Motor neuron (in vitro differentiated cells): ENCODE measurements at regions not wholly inside any gene's neighbourhood (a gene's known extent, or its start where the extent isn't known, plus 50 kb on each side); places are given as distances from the start of the nearest gene placed in this dataset.
A peak's percentile ranks its signal among the peaks of the same experiment; 100 is the strongest.
"Not testable (repeated sequence)": the region's sequence is repeated elsewhere in the genome, so short reads cannot be mapped to it uniquely, and the experiment has no call there.

Source experiments
- ATAC-seq, 8 experiments: fragments of 200-7000 bp; cut with Tn5 transposase; replicated peaks in 6 of 8; 2 replicates each; pipeline ENCODE4 v1.8.0; 2021; ENCODE audit warnings: mild to moderate bottlenecking in 8 of 8, moderate library complexity in 8 of 8
- H3K27ac ChIP-seq, 2 donors: fragments of 250-450 bp; sonication (Bioruptor Pico); 2 replicates each; pipeline ENCODE4 v1.9.0; 2021; ENCODE audit warnings: antibody characterized with exemption in 2 of 2, mild to moderate bottlenecking in 2 of 2, moderate library complexity in 1 of 2
- H3K4me1 ChIP-seq, 2 donors: fragments of 250-450 bp; sonication (Bioruptor Pico); replicated peaks in 1 of 2; 2 replicates each; pipeline ENCODE4 v1.6.1; 2021; ENCODE audit warnings: antibody characterized with exemption in 2 of 2, mild to moderate bottlenecking in 2 of 2, moderate library complexity in 1 of 2
- H3K4me3 ChIP-seq, 5 donors: fragments of 250-450 bp; sonication (Bioruptor Pico); 2 replicates each; pipeline ENCODE4 v1.9.0; 2021; ENCODE audit warnings: antibody characterized with exemption in 5 of 5, mild to moderate bottlenecking in 5 of 5, moderate library complexity in 4 of 5
- WGBS, 10 experiments: fragments of 450-650 bp; shearing (Covaris generic); methylation state at CpG; one replicate each; pipeline ENCODE4 v1.0.0; 2022; 5-methylcytosine and 5-hydroxymethylcytosine counted together
- in situ Hi-C, 9 experiments: fragments of 400-800 bp; cut with MboI; loops; one replicate each; pipeline ENCODE4 v1.15.0; 2021; ENCODE audit warnings: low sequenced_read_pairs in 9 of 9, low pct_unique_long_range_greater_than_20kb in 2 of 9; ENCODE audit not compliant: unreplicated experiment in 9 of 9

GRCh38 chr9:88272986-88273385, 115.3 kb upstream of the SPIN1 start:
- in situ Hi-C loops, result no loop called here
- H3K27ac ChIP-seq, result no peak overlapping the region
- WGBS, 10 experiments, result 40 to 90% (median 75%) methylated on average over 1 to 6 of the region's 6 CpGs; no CpG with 5 or more reads in 7 of the 10 experiments
- peak in 3 of 8 experiments; percentile 49 to 68 (median 57) for ATAC-seq
- H3K4me3 ChIP-seq, result no peak overlapping the region
- no peaks in the 10 kb centered on the region for H3K4me1 ChIP-seq

GRCh38 chr9:88270413-88270812, 117.8 kb upstream of the SPIN1 start:
- Histone ChIP-seq H3K4me3 (no peak overlapping the region), H3K27ac (no peak overlapping the region), H3K4me1 (no peaks in the 10 kb centered on the region)
- 67 to 100% (median 80%) methylated on average over 1 to 3 of the region's 3 CpGs; no CpG with 5 or more reads in 3 of the 10 experiments for WGBS, 10 experiments
- in situ Hi-C loops, result no loop called here
- no peak for ATAC-seq

- H3K27ac ChIP-seq, result no peak overlapping the region
- no peaks in the 10 kb centered on the region for H3K4me1 ChIP-seq
- in situ Hi-C loops, result no loop called here
- no peak overlapping the region for H3K4me3 ChIP-seq
- no peak for ATAC-seq
Observed at GRCh38 chr9:88268886-88269285, 119.4 kb upstream of the SPIN1 start.

GRCh38 chr9:88267283-88267682, 121.0 kb upstream of the SPIN1 start:
- WGBS, 10 experiments, result 72 to 93% (median 83%) methylated on average over 1 to 4 of the region's 4 CpGs; no CpG with 5 or more reads in 1 of the 10 experiments
- H3K4me3 ChIP-seq, result no peak overlapping the region
- in situ Hi-C loops, result no loop called here
- no peak for ATAC-seq
- no peaks in the 10 kb centered on the region for H3K4me1 ChIP-seq
- H3K27ac ChIP-seq, result no peak overlapping the region

GRCh38 chr9:88266416-88266815, 121.8 kb upstream of the SPIN1 start:
- Histone ChIP-seq H3K4me3 (no peak overlapping the region), H3K4me1 (no peaks in the 10 kb centered on the region), H3K27ac (no peak overlapping the region)
- in situ Hi-C loops, result no loop called here
- WGBS, 10 experiments, result 67 to 86% (median 83%) methylated on average over 1 to 2 of the region's 2 CpGs; no CpG with 5 or more reads in 5 of the 10 experiments
- no peak for ATAC-seq

GRCh38 chr9:88259001-88259400, 120.7 kb upstream of the SPATA31C2 start:
- ATAC-seq, result no peak
- in situ Hi-C loops, result no loop called here
- H3K4me1 ChIP-seq, result peaks cover 0 to 10% of the 10 kb centered on the region in 2 donors
- no peak overlapping the region for H3K27ac ChIP-seq
- 44 to 100% (median 74%) methylated on average over 1 to 3 of the region's 3 CpGs; no CpG with 5 or more reads in 2 of the 10 experiments for WGBS, 10 experiments
- H3K4me3 ChIP-seq, result no peak overlapping the region

- H3K4me3 ChIP-seq, result no peak overlapping the region
- in situ Hi-C loops, result no loop called here
- 4 to 77% (median 55%) methylated on average over 1 to 11 of the region's 12 CpGs for WGBS, 10 experiments
- H3K4me1 ChIP-seq, result peaks cover 0 to 10% of the 10 kb centered on the region in 2 donors
- ATAC-seq, result peak in 4 of 8 experiments; percentile 30 to 82 (median 50)
- H3K27ac ChIP-seq, result no peak overlapping the region
Observed at GRCh38 chr9:88258601-88259000, 120.3 kb upstream of the SPATA31C2 start.

GRCh38 chr9:88258024-88258423, 119.7 kb upstream of the SPATA31C2 start:
- peak; percentile 17 to 99 (median 84) for ATAC-seq
- no peak overlapping the region for H3K27ac ChIP-seq
- H3K4me3 ChIP-seq, result no peak overlapping the region
- WGBS, 10 experiments, result 18 to 40% (median 20%) methylated on average over 1 to 2 of the region's 2 CpGs; no CpG with 5 or more reads in 4 of the 10 experiments
- in situ Hi-C loops, result no loop called here
- peaks cover 0 to 10% of the 10 kb centered on the region in 2 donors for H3K4me1 ChIP-seq

GRCh38 chr9:88256216-88256615, 117.9 kb upstream of the SPATA31C2 start:
- Histone ChIP-seq H3K27ac (no peak overlapping the region), H3K4me1 (peaks cover 0 to 10% of the 10 kb centered on the region in 2 donors), H3K4me3 (no peak overlapping the region)
- in situ Hi-C loops, result no loop called here
- no peak for ATAC-seq
- 70 to 100% (median 96%) methylated on average over 1 to 6 of the region's 7 CpGs; no CpG with 5 or more reads in 3 of the 10 experiments for WGBS, 10 experiments

GRCh38 chr9:88255806-88256205, 117.5 kb upstream of the SPATA31C2 start:
- H3K4me1 ChIP-seq, ATAC-seq, H3K27ac ChIP-seq, H3K4me3 ChIP-seq, in situ Hi-C loops: not testable (repeated sequence)
- WGBS, 10 experiments, result 0 to 87% (median 40%) methylated on average over 1 to 4 of the region's 4 CpGs; no CpG with 5 or more reads in 1 of the 10 experiments

GRCh38 chr9:88251903-88252302, 113.6 kb upstream of the SPATA31C2 start:
- Histone ChIP-seq H3K4me3 (no peak overlapping the region), H3K27ac (no peak overlapping the region), H3K4me1 (no peaks in the 10 kb centered on the region)
- WGBS, 10 experiments, result 0 to 80% (median 40%) methylated on average over 1 of the region's 1 CpG; no CpG with 5 or more reads in 7 of the 10 experiments
- in situ Hi-C loops, result no loop called here
- ATAC-seq, result no peak

GRCh38 chr9:88243736-88244135, 105.5 kb upstream of the SPATA31C2 start:
- Histone ChIP-seq H3K4me3 (no peak overlapping the region), H3K4me1 (no peaks in the 10 kb centered on the region), H3K27ac (no peak overlapping the region)
- ATAC-seq, result no peak
- in situ Hi-C loops, result no loop called here

GRCh38 chr9:88242879-88243278, 104.6 kb upstream of the SPATA31C2 start:
- peaks cover 0 to 3% of the 10 kb centered on the region in 2 donors for H3K4me1 ChIP-seq
- in situ Hi-C loops, result no loop called here
- no peak overlapping the region for H3K4me3 ChIP-seq
- peak in 3 of 8 experiments; percentile 80 to 97 (median 82) for ATAC-seq
- 0 to 90% (median 78%) methylated on average over 1 of the region's 1 CpG; no CpG with 5 or more reads in 3 of the 10 experiments for WGBS, 10 experiments
- no peak overlapping the region for H3K27ac ChIP-seq

GRCh38 chr9:88237991-88238571, 99.8 kb upstream of the SPATA31C2 start:
- 72 to 100% (median 87%) methylated on average over 1 to 6 of the region's 11 CpGs; no CpG with 5 or more reads in 2 of the 10 experiments for WGBS, 10 experiments
- Histone ChIP-seq H3K4me1 (peaks cover 8 to 18% of the 10 kb centered on the region in 2 donors), H3K27ac (peak overlapping the region in 1 of 2 donors; percentile 46), H3K4me3 (no peak overlapping the region)
- in situ Hi-C loops, result no loop called here
- ATAC-seq, result no peak
